ENCODE measurements at regions not wholly inside any gene's neighbourhood (a gene's known extent, or its start where the extent isn't known, plus 50 kb on each side); places are given as distances from the start of the nearest gene placed in this dataset.

DNA sequence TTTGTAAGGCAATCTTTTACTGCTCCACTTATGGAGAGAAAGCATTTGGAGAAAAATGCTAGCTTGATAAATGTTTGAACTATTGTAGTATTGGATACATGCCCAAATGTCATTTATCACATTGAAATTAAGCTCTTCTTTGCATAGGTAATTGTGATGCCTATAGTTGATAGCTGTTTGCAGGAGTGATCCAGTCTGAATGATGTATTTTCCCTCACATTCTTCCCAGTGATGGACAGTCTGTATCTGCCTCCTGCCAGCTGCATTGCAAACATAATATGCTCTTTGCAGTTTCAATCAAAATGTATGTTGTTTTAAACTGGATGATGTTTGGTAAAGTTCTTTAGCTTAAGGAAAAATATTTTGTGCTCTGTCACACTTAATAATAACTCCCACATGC, 89.8 kb downstream of the EDNRB start:
- TF ChIP-seq, protein P1, sequence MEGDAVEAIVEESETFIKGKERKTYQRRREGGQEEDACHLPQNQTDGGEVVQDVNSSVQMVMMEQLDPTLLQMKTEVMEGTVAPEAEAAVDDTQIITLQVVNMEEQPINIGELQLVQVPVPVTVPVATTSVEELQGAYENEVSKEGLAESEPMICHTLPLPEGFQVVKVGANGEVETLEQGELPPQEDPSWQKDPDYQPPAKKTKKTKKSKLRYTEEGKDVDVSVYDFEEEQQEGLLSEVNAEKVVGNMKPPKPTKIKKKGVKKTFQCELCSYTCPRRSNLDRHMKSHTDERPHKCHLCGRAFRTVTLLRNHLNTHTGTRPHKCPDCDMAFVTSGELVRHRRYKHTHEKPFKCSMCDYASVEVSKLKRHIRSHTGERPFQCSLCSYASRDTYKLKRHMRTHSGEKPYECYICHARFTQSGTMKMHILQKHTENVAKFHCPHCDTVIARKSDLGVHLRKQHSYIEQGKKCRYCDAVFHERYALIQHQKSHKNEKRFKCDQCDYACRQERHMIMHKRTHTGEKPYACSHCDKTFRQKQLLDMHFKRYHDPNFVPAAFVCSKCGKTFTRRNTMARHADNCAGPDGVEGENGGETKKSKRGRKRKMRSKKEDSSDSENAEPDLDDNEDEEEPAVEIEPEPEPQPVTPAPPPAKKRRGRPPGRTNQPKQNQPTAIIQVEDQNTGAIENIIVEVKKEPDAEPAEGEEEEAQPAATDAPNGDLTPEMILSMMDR (IDR thresholded peaks at IDR 0.05), result no peak
- TF ChIP-seq POLR2A (IDR thresholded peaks at IDR 0.05), result no peak

All from esophagus squamous epithelium (tissue), 4 donors.